Islet of Langerhans (tissue), 1 donor: ENCODE measurements at regions not wholly inside any gene's neighbourhood (a gene's known extent, or its start where the extent isn't known, plus 50 kb on each side); places are given as distances from the start of the nearest gene placed in this dataset.
"Not testable (repeated sequence)": the region's sequence is repeated elsewhere in the genome, so short reads cannot be mapped to it uniquely, and the experiment has no call there.

Source experiments
- FAIRE-seq: peaks from one replicate; lab custom pipeline; 2011; peaks lifted over from hg19 to GRCh38; lab: Jason Lieb, UNC

- FAIRE-seq: not testable (repeated sequence)
These were observed 796.8 kb upstream of the CDH18 start for GRCh38 chr5:20784755-20785154.

- not testable (repeated sequence) for FAIRE-seq
These were observed 795.5 kb upstream of the CDH18 start for GRCh38 chr5:20783484-20783883.

DNA sequence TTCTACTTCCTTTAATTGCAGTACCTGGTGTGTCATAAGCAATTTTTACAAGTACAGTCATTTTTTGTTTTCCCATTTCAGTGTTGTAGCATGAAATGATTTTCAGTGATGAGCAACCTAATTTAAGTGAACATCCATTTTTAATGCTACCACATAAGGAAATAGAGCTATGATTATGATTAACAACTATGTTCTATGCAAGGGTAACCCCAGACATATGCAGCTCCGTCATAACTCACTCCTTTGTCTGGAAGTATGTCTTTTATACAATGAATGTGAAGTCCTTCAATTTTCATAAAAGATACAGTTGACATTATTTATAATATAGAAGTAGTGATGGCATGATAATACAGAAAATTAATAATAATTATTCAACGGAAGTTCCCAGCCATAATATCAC is 783.3 kb upstream of the CDH18 start:
- not testable (repeated sequence) for FAIRE-seq

DNA sequence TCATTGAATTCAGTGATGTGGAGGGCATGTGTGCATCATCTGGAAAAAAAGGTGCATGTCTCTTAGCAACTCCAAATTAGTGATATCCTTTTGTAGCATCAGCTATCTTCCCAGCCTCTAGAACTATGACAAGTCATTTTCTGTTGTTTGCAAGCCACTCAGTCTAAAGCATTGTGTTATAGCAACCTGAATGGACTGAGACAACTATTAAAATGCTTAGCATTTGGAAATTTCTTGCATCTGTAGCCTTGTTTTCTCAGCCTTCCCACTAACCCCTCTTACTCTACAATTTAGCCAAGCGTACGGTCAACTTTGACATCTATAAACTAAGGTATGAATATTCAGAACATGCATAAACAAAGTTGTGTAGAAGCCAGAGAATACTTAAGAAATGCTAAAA is 777.1 kb upstream of the CDH18 start:
- peak; percentile 91 for FAIRE-seq

DNA sequence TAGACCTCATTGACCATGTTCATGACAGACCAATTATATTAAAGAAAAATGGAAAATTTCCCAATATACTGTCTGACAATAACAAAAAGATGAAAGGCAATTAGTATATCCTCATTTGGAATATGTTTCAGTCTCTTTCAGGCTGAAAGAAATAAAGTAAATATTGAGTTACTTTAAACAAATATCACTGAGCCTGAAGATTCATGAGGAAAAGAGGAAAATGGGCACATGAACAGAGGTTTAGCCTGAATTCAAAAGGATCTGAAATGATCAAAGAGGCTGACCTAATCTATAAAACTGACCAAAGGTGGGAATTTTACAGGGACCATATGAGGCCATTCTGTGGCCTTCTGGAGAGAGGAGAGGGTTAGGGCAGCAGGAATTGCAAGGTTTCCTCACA is 771.5 kb upstream of the CDH18 start:
- FAIRE-seq: peak; percentile 99

GRCh38 chr5:20752179-20752578 is 764.2 kb upstream of the CDH18 start:
- not testable (repeated sequence) for FAIRE-seq

DNA sequence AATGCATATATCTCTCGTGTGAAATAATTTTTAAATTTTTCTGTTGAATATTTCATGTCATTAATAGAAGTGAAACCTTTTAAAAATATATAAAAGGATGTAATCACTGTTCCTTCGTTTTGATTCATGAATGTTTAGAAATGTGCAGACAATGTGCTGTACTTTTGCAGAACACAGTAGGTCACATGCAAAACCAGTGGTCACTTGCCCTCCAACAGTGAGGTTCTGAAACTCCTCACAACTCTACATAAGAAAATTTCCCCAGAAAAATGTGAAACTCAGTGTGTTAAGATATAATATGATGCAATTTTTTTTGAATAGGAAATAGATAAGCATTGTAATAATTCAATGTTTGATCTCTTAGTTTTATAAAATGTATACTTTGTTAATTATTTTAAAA is 747.7 kb upstream of the CDH18 start:
- peak; percentile 78 for FAIRE-seq

- FAIRE-seq: not testable (repeated sequence)
These were observed 744.2 kb upstream of the CDH18 start for GRCh38 chr5:20732223-20732622.

DNA sequence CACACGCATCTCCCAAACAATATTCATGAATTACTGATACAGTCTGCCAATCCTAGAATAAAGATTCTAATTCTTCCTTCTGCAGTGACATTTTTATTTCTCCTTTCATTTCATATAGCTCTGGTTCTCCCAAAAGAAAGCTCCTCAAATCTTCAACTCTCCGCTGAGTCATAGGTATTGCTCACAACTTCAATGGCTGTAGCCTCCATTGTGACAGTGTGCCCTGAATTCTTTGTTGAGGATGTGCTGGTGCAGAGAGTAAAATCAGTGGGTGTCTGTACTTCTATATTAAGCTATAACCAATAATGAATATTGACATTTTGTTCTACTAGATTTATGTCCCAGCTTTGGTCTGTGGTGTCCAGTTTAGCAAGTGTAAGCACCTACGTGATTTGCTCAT is 733.3 kb upstream of the CDH18 start:
- not testable (repeated sequence) for FAIRE-seq

DNA sequence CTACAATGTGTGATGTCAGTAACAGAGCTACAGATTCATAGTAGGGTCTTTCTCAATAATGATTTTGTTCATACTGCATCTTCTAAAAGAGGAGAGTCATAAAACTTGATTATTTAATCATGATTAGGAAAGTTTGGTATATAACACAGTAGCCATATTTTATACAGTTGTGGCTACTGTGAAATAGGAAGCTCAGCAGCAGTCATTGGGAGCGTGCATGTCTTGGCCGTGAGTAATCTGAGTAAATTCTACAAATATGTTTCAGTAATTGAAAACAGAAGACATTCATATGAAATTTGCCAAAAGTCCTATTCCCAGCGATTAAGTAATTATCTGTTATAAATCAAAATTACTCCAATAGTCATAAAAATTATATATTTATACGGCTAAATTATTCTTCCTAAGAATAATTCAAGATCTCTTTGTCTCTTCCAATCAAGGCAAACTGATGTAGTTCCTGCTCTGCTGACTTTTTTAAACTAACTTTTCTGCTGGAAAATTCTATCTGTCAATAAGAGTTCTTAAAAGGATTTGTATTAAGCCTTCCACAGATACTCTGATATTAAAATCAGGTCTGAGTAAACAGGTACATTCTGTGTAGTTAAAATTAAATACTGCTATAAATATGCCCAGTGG is 723.6 kb upstream of the CDH18 start:
- not testable (repeated sequence) for FAIRE-seq

GRCh38 chr5:20707634-20708033 is 719.6 kb upstream of the CDH18 start:
- FAIRE-seq: not testable (repeated sequence)

GRCh38 chr5:20694121-20694520 is 706.1 kb upstream of the CDH18 start:
- no peak for FAIRE-seq

DNA sequence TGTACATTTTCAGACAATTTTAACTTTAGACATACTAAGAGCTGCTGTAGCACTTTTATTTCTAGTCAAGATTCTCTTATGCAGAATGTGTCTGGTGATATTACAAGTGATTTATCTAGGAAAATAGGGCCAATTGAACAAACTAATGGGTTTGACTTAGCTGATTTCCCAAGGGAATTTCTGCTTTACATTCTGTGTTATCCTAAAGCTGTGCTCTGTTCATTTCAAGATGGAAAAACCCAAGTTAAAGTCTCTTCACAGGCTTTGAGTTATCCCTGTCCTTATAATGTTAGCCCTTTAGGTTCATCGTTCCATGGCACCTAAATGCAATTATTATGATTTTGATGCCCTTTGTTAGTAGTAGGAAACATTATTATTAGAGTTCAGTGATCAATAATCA is 704.9 kb upstream of the CDH18 start:
- FAIRE-seq: no peak

- FAIRE-seq: no peak
These were observed 695.4 kb upstream of the CDH18 start for GRCh38 chr5:20683241-20683940.

- no peak for FAIRE-seq
These were observed 692.8 kb upstream of the CDH18 start for GRCh38 chr5:20680718-20681302.

GRCh38 chr5:20678814-20679298 is 690.9 kb upstream of the CDH18 start:
- peak; percentile 49 for FAIRE-seq

- FAIRE-seq: no peak
These were observed 690.4 kb upstream of the CDH18 start for GRCh38 chr5:20678386-20678785.

- peak; percentile 41 for FAIRE-seq
These were observed 672.6 kb upstream of the CDH18 start for GRCh38 chr5:20660588-20660987.

GRCh38 chr5:20656262-20656661 is 668.3 kb upstream of the CDH18 start:
- no peak for FAIRE-seq

DNA sequence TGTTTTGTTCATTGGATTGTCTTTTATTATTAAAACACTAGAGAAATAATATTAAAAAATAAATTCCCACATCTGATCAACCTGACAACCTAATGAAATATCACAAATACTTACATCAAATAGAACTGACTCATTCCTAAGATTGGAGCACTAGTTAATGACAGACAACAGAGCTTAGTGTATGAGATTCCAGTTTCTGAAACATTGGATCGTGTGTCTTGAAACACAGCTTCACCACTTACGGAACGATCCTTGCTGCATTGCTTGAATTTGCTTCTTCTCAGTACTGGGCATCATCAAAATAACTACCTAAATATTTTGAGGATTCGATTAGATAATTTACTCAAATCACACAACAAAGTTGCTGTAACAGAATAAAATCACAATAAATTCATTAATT is 667.2 kb upstream of the CDH18 start:
- no peak for FAIRE-seq

- peak; percentile 27 for FAIRE-seq
These were observed 666.7 kb upstream of the CDH18 start for GRCh38 chr5:20654746-20655145.

DNA sequence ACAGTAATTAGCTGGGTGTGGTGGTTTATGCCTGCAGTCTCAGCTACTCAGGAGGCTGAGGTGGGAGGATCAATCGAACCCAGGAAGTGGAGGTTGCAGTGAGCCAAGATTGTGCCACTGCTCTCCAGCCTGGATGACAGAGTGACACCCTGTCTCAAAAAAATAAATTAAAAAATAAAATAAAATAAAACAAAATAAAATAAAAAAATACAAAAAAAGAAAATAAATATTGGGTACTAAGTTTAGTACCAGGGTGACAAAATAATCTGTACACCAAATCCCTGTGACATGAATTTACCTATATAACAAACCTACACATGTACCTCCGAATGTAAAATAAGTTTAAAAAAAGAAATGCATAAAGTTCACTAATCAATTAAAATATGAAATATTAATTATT is 666.0 kb upstream of the CDH18 start:
- FAIRE-seq: no peak

GRCh38 chr5:20649966-20650365 is 662.0 kb upstream of the CDH18 start:
- FAIRE-seq: no peak

GRCh38 chr5:20648981-20649380 is 661.0 kb upstream of the CDH18 start:
- FAIRE-seq: no peak
